ENCODE measurements at regions not wholly inside any gene's neighbourhood (a gene's known extent, or its start where the extent isn't known, plus 50 kb on each side); places are given as distances from the start of the nearest gene placed in this dataset.
"Not testable (repeated sequence)": the region's sequence is repeated elsewhere in the genome, so short reads cannot be mapped to it uniquely, and the experiment has no call there.

- DNase-seq (ENCODE audit: extremely low read depth in 1 of 2, low read depth in 1 of 2), result no peak
These were observed 63.4 kb downstream of the SMIM38 start for GRCh38 chr11:69218946-69219720.

GRCh38 chr11:69219991-69220390, 64.3 kb downstream of the SMIM38 start:
- no peak for DNase-seq (ENCODE audit: extremely low read depth in 1 of 2, low read depth in 1 of 2)

- no peak for DNase-seq (ENCODE audit: extremely low read depth in 1 of 2, low read depth in 1 of 2)
These were observed 64.9 kb downstream of the SMIM38 start for GRCh38 chr11:69220561-69221051.

- DNase-seq (ENCODE audit: extremely low read depth in 1 of 2, low read depth in 1 of 2), result no peak
These were observed 65.4 kb downstream of the SMIM38 start for GRCh38 chr11:69221086-69221485.

GRCh38 chr11:69221636-69222035, 65.9 kb downstream of the SMIM38 start:
- not testable (repeated sequence) for DNase-seq (ENCODE audit: extremely low read depth in 1 of 2, low read depth in 1 of 2)

GRCh38 chr11:69227271-69227670, 66.7 kb upstream of the MYEOV start:
- DNase-seq (ENCODE audit: extremely low read depth in 1 of 2, low read depth in 1 of 2), result no peak

GRCh38 chr11:69229511-69229910, 64.4 kb upstream of the MYEOV start:
- DNase-seq (ENCODE audit: extremely low read depth in 1 of 2, low read depth in 1 of 2), result no peak

- DNase-seq (ENCODE audit: extremely low read depth in 1 of 2, low read depth in 1 of 2), result no peak
These were observed 63.0 kb upstream of the MYEOV start for GRCh38 chr11:69230856-69231425.

GRCh38 chr11:69231466-69232018, 62.4 kb upstream of the MYEOV start:
- no peak for DNase-seq (ENCODE audit: extremely low read depth in 1 of 2, low read depth in 1 of 2)

- no peak for DNase-seq (ENCODE audit: extremely low read depth in 1 of 2, low read depth in 1 of 2)
These were observed 60.9 kb upstream of the MYEOV start for GRCh38 chr11:69232821-69233743.

GRCh38 chr11:69233744-69234570, 60.0 kb upstream of the MYEOV start:
- no peak for DNase-seq (ENCODE audit: extremely low read depth in 1 of 2, low read depth in 1 of 2)

GRCh38 chr11:69234740-69235710, 58.9 kb upstream of the MYEOV start:
- no peak for DNase-seq (ENCODE audit: extremely low read depth in 1 of 2, low read depth in 1 of 2)

- DNase-seq (ENCODE audit: extremely low read depth in 1 of 2, low read depth in 1 of 2), result no peak
These were observed 55.2 kb upstream of the MYEOV start for GRCh38 chr11:69238573-69239351.

- DNase-seq (ENCODE audit: extremely low read depth in 1 of 2, low read depth in 1 of 2), result no peak
These were observed 54.3 kb upstream of the MYEOV start for GRCh38 chr11:69239641-69240040.

GRCh38 chr11:69240332-69241074, 53.5 kb upstream of the MYEOV start:
- no peak for DNase-seq (ENCODE audit: extremely low read depth in 1 of 2, low read depth in 1 of 2)

GRCh38 chr11:69241075-69241740, 52.7 kb upstream of the MYEOV start:
- DNase-seq (ENCODE audit: extremely low read depth in 1 of 2, low read depth in 1 of 2), result no peak

GRCh38 chr11:69241844-69242243, 52.1 kb upstream of the MYEOV start:
- DNase-seq (ENCODE audit: extremely low read depth in 1 of 2, low read depth in 1 of 2), result no peak
